Activated naive CD8-positive, alpha-beta T cell treated with anti-CD3 and anti-CD28 coated beads for 36 hours (primary cell): ENCODE measurements at regions not wholly inside any gene's neighbourhood (a gene's known extent, or its start where the extent isn't known, plus 50 kb on each side); places are given as distances from the start of the nearest gene placed in this dataset.

Experiments used
- DNase-seq: peaks from one replicate; pipeline ENCODE4 v3.0.0; 2021
- H3K27ac Mint-ChIP-seq: one replicate; pipeline ENCODE4 v1.8.0; 2022; ENCODE audit warnings: mild to moderate bottlenecking, moderate library complexity, mixed read lengths
- H3K27me3 Mint-ChIP-seq: one replicate; pipeline ENCODE4 v1.8.0; 2022; ENCODE audit warnings: mild to moderate bottlenecking, mixed read lengths
- H3K36me3 Mint-ChIP-seq: one replicate; pipeline ENCODE4 v1.8.0; 2021; ENCODE audit warnings: mild to moderate bottlenecking, mixed read lengths
- H3K4me1 Mint-ChIP-seq: one replicate; pipeline ENCODE4 v1.8.0; 2021; ENCODE audit warnings: mixed read lengths
- H3K4me3 Mint-ChIP-seq: one replicate; pipeline ENCODE4 v1.8.0; 2022; ENCODE audit warnings: mild to moderate bottlenecking, moderate library complexity, mixed read lengths
- H3K9me3 Mint-ChIP-seq: one replicate; pipeline ENCODE4 v1.8.0; 2022; ENCODE audit warnings: mixed read lengths

DNA sequence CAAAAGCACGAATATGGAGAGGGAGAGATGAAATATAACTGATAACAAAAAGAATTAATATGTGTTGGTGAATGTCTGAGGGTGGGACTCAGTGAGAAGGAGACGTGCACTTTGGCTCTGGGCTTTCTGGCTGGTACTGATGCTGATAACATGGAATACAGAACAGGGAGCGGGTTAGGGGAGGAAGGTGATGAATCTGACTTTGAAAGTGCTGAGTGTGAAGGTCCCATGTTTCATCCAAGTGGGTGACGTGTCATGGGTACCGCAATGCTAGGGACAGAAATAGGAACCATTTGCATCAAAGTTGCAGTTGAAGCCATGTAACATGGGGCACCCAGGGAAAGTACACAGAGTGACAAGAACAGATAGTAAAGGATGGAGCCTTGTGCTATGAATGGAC is 236.6 kb upstream of the MYO3A start:
- Mint-ChIP-seq H3K27me3 (peaks cover 15% of the 10 kb centered on the region), H3K27ac (no peak overlapping the region), H3K9me3 (no peaks in the 10 kb centered on the region), H3K36me3 (no peaks in the 10 kb centered on the region), H3K4me3 (no peak overlapping the region), H3K4me1 (no peaks in the 10 kb centered on the region)
- DNase-seq = no peak

DNA sequence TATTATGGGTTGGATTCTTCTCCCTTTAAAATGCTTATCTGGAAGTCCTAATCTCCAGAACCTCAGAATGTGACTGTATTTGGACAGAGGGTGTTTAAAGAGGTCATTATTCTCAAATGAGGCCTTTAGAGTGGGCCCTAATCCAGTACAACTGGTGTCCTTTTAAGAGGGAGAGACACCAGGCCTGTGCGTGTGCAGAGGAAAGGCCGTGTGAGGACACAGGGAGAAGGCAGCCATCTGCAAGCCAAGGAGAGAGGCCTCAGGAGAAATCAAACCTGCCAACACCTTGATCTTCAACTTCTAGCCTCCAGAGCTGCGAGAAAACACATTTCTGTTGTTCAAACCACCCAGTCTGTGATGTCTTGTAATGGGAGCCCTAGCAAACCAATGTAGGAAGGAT is 235.4 kb upstream of the MYO3A start:
- H3K9me3 Mint-ChIP-seq = no peaks in the 10 kb centered on the region
- no peak overlapping the region for H3K27ac Mint-ChIP-seq
- H3K27me3 Mint-ChIP-seq = peaks cover 15% of the 10 kb centered on the region
- H3K36me3 Mint-ChIP-seq = no peaks in the 10 kb centered on the region
- H3K4me3 Mint-ChIP-seq = no peak overlapping the region
- H3K4me1 Mint-ChIP-seq = no peaks in the 10 kb centered on the region
- no peak for DNase-seq

DNA sequence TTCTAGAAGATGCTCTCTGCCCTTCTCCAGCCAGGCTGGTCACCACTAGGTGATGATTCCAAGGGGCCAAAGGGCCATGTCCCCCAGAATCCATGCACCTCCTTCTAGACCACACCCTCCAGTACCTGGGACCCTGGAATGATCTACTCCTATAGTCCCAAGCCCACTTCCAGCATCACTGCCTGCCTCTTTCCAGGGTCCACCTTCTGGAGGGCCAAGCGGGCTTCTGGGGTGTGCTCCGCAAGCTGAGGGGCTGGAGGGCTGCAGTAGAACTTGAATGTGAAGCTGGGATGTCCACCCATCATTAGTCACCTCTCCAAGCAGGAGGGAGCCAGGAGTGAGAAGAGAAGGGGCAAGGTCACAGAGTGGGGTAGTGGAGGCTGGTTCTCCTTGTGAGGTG is 234.4 kb upstream of the MYO3A start:
- Mint-ChIP-seq H3K27me3 (peaks cover 15% of the 10 kb centered on the region), H3K36me3 (no peaks in the 10 kb centered on the region), H3K4me1 (no peaks in the 10 kb centered on the region), H3K27ac (no peak overlapping the region), H3K4me3 (no peak overlapping the region), H3K9me3 (no peaks in the 10 kb centered on the region)
- DNase-seq = no peak

DNA sequence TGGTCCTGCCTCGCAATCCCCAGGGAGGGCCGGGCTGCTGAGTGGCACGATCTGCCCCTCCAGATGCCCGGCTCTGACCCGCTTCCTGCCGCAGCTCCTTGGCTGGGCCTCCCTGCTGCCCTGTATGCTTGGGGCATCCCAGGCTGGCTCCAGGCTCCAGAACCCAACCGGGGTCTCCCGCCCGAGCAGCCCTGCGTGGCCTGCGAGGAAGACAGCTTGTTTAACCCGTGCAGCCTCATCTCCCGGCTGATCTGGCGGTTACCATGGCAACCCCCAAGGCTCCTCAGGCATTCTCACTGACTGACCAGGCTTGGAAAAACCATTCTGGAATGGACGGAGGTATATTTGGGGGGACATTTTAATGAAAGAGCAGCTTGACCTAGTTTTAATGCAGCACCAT is 232.4 kb upstream of the MYO3A start:
- DNase-seq = no peak
- Mint-ChIP-seq H3K4me3 (no peak overlapping the region), H3K9me3 (no peaks in the 10 kb centered on the region), H3K36me3 (no peaks in the 10 kb centered on the region), H3K27me3 (peaks cover 3% of the 10 kb centered on the region), H3K4me1 (no peaks in the 10 kb centered on the region), H3K27ac (no peak overlapping the region)

DNA sequence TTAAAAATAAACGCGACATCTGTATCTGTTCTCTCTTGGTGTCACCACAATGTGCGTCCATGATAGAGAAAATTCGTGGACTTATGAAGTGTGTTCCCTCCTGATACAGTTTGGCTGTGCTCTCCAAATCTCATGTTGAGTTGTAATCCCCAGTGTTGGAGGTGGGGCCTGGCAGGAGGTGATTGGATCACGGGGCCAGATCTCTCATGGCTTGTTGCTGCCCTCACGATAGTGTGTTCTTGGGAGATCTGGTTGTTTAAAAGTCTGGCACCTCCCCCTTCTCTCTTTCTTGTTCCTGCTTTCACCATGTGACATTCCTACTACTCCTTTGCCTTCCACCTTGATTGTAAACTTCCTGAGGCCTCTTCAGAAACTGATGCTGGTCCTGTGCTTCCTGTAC is 229.4 kb upstream of the MYO3A start:
- DNase-seq = no peak
- Mint-ChIP-seq H3K4me1 (no peaks in the 10 kb centered on the region), H3K36me3 (no peaks in the 10 kb centered on the region), H3K4me3 (no peak overlapping the region), H3K9me3 (no peaks in the 10 kb centered on the region), H3K27me3 (no peaks in the 10 kb centered on the region), H3K27ac (no peak overlapping the region)

DNA sequence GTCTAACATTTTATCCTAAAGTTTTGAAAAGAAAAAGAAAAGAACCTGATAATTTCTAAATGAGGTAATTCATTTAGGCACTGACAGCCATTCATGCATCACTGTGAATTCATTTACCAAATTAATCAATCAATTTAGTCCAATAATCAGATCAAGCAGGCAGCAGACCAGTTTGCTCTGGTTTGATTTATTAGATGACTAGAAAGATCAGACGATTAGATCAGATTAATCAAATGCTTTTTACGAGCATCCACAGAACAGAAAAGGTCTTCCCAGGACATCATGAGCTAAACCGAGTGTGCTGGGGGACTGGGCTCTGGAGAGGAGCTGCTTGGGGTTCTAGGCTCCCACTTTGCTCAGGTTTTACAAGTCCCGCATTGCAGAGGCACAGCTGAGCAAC is 226.5 kb upstream of the MYO3A start:
- Mint-ChIP-seq H3K9me3 (no peaks in the 10 kb centered on the region), H3K36me3 (no peaks in the 10 kb centered on the region), H3K27ac (no peak overlapping the region), H3K4me1 (no peaks in the 10 kb centered on the region), H3K27me3 (peaks cover 3% of the 10 kb centered on the region), H3K4me3 (no peak overlapping the region)
- no peak for DNase-seq

DNA sequence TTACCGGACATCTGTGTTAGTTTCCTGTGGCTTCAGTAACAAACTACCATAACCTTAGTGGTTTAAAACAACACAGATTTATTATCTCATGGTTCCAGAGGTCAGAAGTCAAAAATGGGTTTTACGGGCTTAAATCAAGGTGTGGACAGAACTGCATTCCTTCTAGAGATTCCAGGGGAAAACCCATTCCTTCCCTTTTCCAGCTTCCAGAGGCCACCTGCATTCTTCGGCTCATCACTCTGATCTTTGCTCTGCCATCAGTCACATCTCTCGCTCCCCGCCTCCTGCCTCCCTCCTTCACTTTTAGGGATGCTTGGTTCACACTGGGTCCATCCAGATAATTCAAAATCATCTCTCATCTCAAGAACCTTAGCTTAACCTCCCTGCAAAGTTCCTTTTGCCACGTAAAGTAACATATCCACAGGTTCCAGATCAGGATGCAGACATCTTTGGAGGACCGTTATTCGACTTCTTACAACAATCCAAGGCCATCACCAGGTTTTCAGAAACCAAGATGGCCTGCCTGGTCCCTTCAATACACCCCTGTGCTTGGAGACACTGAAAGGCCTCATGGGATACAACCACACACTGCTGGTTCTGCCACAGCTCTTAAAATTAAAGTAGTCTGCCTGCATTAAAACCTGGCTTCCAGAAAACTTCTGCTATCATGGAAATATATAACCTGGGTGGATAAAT is 225.9 kb upstream of the MYO3A start:
- no peaks in the 10 kb centered on the region for H3K36me3 Mint-ChIP-seq
- H3K27me3 Mint-ChIP-seq = peaks cover 5% of the 10 kb centered on the region
- DNase-seq = no peak
- H3K9me3 Mint-ChIP-seq = no peaks in the 10 kb centered on the region
- H3K4me1 Mint-ChIP-seq = no peaks in the 10 kb centered on the region
- H3K4me3 Mint-ChIP-seq = no peak overlapping the region
- no peak overlapping the region for H3K27ac Mint-ChIP-seq

DNA sequence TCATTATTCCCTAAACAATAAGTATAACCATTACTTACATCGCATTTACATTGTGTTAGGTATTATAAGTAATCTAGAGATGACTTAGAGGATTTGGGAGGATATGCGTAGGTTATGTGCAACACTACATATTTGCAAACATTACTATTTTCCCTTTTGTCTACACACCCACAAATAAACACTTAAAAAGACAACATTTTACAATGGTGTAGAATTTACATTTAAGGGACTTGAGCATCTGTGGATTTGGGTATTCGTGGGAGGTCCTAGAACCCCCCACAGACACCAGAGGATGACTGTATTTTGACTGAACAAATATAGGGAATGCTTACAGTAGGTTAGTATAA is 220.2 kb upstream of the MYO3A start:
- Mint-ChIP-seq H3K27me3 (peaks cover 5% of the 10 kb centered on the region), H3K36me3 (no peaks in the 10 kb centered on the region), H3K9me3 (no peaks in the 10 kb centered on the region), H3K4me3 (no peak overlapping the region), H3K4me1 (no peaks in the 10 kb centered on the region), H3K27ac (no peak overlapping the region)
- DNase-seq = no peak

DNA sequence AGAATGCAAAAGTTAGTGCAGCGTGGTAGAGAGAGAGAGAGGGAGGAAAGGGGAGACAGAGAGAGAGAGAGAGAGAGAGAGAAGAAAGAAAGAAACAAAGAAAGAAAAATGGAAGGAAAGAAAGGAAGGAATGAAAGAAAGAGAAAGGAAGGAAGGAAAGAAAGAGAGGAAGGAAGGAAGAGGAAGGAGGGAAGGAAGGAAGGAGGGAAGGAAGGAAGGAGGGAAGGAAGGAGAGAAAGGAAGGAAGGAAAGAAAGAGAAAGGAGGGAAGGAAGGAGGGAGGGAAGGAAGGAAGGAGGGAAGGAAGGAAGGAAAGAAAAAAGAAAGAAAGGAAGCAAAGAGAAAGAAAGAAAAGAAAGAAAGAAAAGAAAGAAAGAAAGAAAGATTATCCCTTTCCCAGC is 209.8 kb upstream of the MYO3A start:
- DNase-seq = no peak
- Mint-ChIP-seq H3K4me3 (no peak overlapping the region), H3K4me1 (peaks cover 4% of the 10 kb centered on the region)

DNA sequence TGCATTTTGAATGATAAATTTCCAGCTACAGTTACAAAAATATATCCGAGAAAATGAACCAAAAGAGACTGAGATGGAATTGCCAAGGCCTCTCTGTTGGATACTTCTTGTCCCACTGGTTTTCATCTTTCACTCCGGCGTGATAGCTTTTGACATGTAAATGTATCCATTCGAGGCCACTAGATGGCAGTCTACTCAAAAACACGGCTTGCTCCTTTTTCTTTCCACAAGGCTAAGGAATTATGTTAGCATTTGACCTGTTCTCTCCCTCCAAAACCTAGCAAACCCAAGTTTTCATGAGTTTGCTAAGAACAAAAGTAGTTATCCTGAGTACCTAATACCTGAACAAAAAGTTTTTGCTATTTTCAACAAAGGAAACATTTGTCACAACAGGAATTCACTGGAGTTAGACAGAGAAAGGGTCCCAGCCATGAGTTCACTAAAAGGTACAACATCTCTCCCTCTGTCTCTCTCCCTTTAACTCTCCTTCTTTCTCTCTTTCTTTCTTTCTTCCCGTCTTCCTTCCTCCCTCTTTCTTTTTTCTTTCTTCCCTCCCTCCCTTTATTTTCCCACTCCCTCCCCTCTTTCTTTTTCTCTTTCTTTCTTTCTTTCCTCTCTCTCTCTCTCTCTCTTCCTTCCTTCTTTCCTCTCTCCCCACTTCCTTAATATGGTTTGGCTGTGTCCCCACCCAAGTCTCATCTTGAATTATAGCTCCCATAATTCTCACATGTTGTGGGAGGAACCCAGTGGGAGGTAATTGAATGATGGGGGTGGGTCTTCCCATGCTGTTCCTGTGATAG is 207.9 kb upstream of the MYO3A start:
- H3K9me3 Mint-ChIP-seq = no peaks in the 10 kb centered on the region
- no peak for DNase-seq
- H3K27me3 Mint-ChIP-seq = peaks cover 16% of the 10 kb centered on the region
- no peak overlapping the region for H3K4me3 Mint-ChIP-seq
- H3K36me3 Mint-ChIP-seq = no peaks in the 10 kb centered on the region
- H3K27ac Mint-ChIP-seq = no peak overlapping the region
- peaks cover 4% of the 10 kb centered on the region for H3K4me1 Mint-ChIP-seq

More for the DNA sequence above, 209.8 kb upstream of the MYO3A start:
- Mint-ChIP-seq H3K36me3 (no peaks in the 10 kb centered on the region), H3K27me3 (peaks cover 12% of the 10 kb centered on the region), H3K9me3 (no peaks in the 10 kb centered on the region), H3K27ac (no peak overlapping the region)

DNA sequence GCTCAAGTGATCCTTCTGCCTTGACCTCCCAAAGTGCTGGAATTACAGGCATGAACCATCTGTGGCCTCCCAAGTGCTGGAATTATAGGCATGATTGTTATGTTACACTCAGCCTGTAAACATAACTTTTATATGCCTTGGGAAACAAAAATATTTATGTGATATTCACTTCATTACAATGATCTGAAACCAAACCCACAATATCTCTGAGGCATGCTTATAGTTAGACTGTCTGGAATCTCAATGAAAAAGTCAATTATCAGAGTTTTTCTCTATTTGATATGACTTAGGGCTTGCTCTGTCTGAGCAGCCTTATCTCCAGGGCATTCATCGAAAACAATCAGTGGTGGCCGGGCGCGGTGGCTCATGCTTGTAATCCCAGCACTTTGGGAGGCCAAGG is 195.3 kb upstream of the MYO3A start:
- Mint-ChIP-seq H3K27me3 (peaks cover 11% of the 10 kb centered on the region), H3K36me3 (no peaks in the 10 kb centered on the region), H3K4me1 (no peaks in the 10 kb centered on the region), H3K9me3 (no peaks in the 10 kb centered on the region), H3K4me3 (no peak overlapping the region), H3K27ac (no peak overlapping the region)
- no peak for DNase-seq

DNA sequence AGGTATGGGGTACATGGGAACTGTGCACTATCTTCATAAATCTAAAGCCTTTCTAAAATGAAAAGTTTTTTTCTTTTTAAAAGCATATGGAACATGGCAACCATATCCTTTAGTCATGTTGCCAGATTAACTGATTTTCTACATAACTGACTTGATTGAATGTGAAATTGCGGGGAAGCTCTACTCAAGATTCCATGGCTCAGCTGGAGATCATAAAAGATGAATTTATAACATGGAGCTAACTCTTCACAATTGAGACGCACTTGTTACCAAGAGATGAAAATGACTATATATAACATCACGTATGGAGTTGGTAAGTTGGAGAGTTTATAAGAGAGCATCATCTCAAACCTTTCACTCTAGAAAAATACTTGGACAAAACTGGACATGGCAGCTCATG is 190.2 kb upstream of the MYO3A start:
- DNase-seq = no peak
- H3K36me3 Mint-ChIP-seq = no peaks in the 10 kb centered on the region
- no peaks in the 10 kb centered on the region for H3K4me1 Mint-ChIP-seq
- H3K27me3 Mint-ChIP-seq = peaks cover 11% of the 10 kb centered on the region
- no peak overlapping the region for H3K4me3 Mint-ChIP-seq
- no peaks in the 10 kb centered on the region for H3K9me3 Mint-ChIP-seq
- H3K27ac Mint-ChIP-seq = no peak overlapping the region

DNA sequence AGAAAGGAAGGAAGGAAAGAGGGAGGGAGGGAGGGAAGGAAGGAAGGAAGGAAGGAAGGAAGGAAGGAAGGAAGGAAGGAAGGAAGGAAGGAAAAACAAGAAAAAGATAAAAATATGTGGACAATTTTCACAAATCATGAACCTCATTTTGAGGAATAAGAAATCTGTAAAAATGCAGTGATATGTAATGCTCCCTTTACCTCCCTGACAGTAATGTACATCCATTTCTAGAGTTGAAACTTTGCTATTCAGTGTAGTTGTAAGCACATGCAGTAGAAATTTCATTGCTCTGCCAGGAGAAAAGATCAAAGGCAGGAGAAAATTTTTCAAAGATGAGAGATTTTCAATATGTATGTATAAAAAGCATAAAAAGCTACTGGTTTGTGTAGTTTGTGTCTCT is 189.5 kb upstream of the MYO3A start:
- Mint-ChIP-seq H3K27ac (no peak overlapping the region), H3K4me1 (no peaks in the 10 kb centered on the region), H3K9me3 (no peaks in the 10 kb centered on the region), H3K27me3 (peaks cover 8% of the 10 kb centered on the region), H3K4me3 (no peak overlapping the region), H3K36me3 (no peaks in the 10 kb centered on the region)
- DNase-seq = no peak

DNA sequence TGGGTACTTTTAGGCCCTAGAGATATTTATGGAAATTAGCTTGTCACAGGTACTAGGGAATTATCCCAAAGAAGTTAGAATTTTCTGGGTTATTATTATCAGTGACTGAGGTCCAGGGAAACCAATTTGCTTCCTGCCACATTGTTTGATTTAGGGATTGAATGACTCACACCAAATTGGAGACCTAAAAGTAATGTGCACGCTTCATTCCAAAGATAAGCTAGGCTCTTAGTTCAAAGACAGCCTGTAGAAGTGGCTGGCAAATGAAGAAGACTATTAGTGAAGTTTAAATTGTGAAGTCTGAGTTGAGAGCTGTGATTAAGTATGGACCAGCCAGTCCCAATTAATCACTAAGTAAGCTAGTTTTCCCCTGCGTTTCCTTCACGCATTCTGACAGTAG is 188.1 kb upstream of the MYO3A start:
- H3K4me1 Mint-ChIP-seq = no peaks in the 10 kb centered on the region
- no peaks in the 10 kb centered on the region for H3K9me3 Mint-ChIP-seq
- DNase-seq = no peak
- no peak overlapping the region for H3K4me3 Mint-ChIP-seq
- peaks cover 2% of the 10 kb centered on the region for H3K27me3 Mint-ChIP-seq
- H3K36me3 Mint-ChIP-seq = no peaks in the 10 kb centered on the region
- no peak overlapping the region for H3K27ac Mint-ChIP-seq

DNA sequence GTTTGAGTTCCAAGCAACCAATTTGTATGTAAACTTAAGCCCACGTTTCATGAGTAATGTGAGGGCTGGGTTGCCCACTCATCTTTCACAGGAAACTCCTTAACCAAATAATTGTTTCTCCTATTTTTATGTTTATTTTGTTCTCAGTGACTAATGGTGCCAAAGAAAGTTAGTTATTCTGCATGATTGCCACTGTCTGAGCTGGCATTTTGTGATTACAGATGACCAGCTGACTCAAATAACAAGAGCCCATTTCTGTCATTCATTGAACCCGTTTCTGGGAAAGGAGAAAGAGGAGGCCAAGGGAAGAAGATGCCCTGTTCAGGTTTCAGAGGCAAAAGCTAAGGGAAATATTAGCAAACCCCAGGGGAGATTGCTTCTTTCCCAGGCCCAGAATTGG is 186.9 kb upstream of the MYO3A start:
- H3K4me3 Mint-ChIP-seq = no peak overlapping the region
- H3K9me3 Mint-ChIP-seq = no peaks in the 10 kb centered on the region
- no peaks in the 10 kb centered on the region for H3K36me3 Mint-ChIP-seq
- H3K4me1 Mint-ChIP-seq = no peaks in the 10 kb centered on the region
- H3K27me3 Mint-ChIP-seq = peaks cover 2% of the 10 kb centered on the region
- DNase-seq = no peak
- no peak overlapping the region for H3K27ac Mint-ChIP-seq

DNA sequence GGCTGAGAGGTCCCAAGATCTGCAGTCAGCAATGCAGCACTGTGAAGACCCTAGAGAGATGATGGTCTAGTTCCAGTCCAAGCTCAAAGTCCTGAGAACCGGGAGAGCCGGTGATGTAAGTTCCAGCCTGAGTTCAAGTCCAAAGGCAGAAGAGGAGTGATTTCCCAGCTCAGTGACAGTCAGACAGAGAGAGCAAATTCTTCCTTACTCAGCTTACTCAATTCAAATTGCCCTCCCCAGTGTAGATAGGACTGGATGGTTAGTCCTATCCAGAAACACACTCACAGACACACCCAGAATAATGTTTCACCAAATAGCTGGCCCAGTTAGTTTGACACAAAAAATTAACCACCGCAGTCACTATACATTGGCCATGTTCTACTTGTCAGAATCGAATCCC is 185.5 kb upstream of the MYO3A start:
- no peak for DNase-seq
- no peak overlapping the region for H3K27ac Mint-ChIP-seq
- no peaks in the 10 kb centered on the region for H3K4me1 Mint-ChIP-seq
- H3K27me3 Mint-ChIP-seq = peaks cover 2% of the 10 kb centered on the region
- no peak overlapping the region for H3K4me3 Mint-ChIP-seq
- H3K9me3 Mint-ChIP-seq = no peaks in the 10 kb centered on the region
- H3K36me3 Mint-ChIP-seq = no peaks in the 10 kb centered on the region
